ENCODE measurements at regions not wholly inside any gene's neighbourhood (a gene's known extent, or its start where the extent isn't known, plus 50 kb on each side); places are given as distances from the start of the nearest gene placed in this dataset.

DNA sequence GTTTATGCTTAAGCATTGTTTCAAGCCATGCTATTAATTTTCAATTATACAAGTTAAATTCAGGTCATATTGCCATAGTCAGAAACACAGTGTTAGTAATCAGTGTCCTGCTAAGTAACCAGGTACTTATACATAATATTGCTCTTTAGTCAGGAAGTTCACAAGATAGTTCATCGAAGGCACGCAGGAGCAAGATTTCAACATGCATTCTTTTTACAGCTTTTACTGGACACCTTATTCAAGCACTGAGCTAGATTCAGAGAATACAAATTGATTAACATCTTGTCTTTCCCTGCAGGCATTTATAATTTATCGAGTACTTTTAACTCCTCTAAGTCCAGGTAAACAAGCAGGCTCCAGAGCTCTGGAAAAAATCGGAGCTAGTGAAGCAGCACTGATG, 202.3 kb upstream of the BRINP3 start:
- Histone ChIP-seq H3K4me1 (ENCODE audit: insufficient read depth, low read length) (no peaks in the 10 kb centered on the region), H3K9ac (ENCODE audit: insufficient read depth, low read depth, low read length) (no peak overlapping the region), H2AFZ (ENCODE audit: low read length) (no peak overlapping the region), H3K4me2 (ENCODE audit: low read depth, low read length) (no peak overlapping the region), H3K9me3 (ENCODE audit: low read length) (no peaks in the 10 kb centered on the region), H4K20me1 (ENCODE audit: insufficient read depth, low read length) (no peaks in the 10 kb centered on the region), H3K27ac (ENCODE audit: extremely low read length, insufficient read depth, low read length) (no peak overlapping the region), H3K79me2 (ENCODE audit: insufficient read depth, low read length) (no peaks in the 10 kb centered on the region), H3K4me3 (replicated peaks in 1 of 3; ENCODE audit: insufficient read depth in 1 of 3, low read depth in 2 of 3, low read length in 3 of 3) (no peak overlapping the region), H3K27me3 (ENCODE audit: control insufficient read depth in 1 of 2, insufficient read depth in 2 of 2, low read length in 2 of 2) (no peaks in the 10 kb centered on the region), H3K36me3 (replicated peaks in 1 of 2; ENCODE audit: control insufficient read depth in 1 of 2, insufficient read depth in 2 of 2, low read length in 2 of 2) (no peaks in the 10 kb centered on the region)
- CTCF ChIA-PET (ENCODE audit: low intra/inter-chr PET ratio, low total read pairs): no interaction called here
- FAIRE-seq (no peak), DNase-seq (ENCODE audit: low spot score) (no peak), ATAC-seq (no peak)
- WGBS (ENCODE audit: low lambda C conversion rate): 3% methylated on average over 4 of the region's 4 CpGs
- POLR2A ChIA-PET: no interaction called here
- intact Hi-C loops (cut with micrococcal nuclease; ENCODE audit: unreplicated experiment): no loop called here
- BruUV-seq (replicated peaks): no TSS peak
- in situ Hi-C loops (cut with HindIII; ENCODE audit: extremely low pct_ligation_motif_present, low pct_unique_long_range_greater_than_20kb): no loop called here
- TF ChIP-seq NFE2L1 (CRISPR knock-in tag; IDR thresholded peaks at IDR 0.05; ENCODE audit: borderline replicate concordance) (no peak), PRDM10 (CRISPR knock-in tag; IDR thresholded peaks at IDR 0.05; ENCODE audit: low read depth) (no peak), ZNF619 (CRISPR knock-in tag; IDR thresholded peaks at IDR 0.05) (no peak), ZBTB40 (IDR thresholded peaks at IDR 0.05) (no peak), ZBTB40 (CRISPR knock-in tag; IDR thresholded peaks at IDR 0.05) (no peak), SP140L (CRISPR knock-in tag; IDR thresholded peaks at IDR 0.05; ENCODE audit: borderline replicate concordance) (no peak), ZNF207 (IDR thresholded peaks at IDR 0.05; ENCODE audit: borderline replicate concordance) (no peak), POGZ (CRISPR knock-in tag; IDR thresholded peaks at IDR 0.05) (no peak), PLRG1 (conservative IDR thresholded peaks at IDR 0.05) (no peak)
- TF ChIP-seq, protein P1, sequence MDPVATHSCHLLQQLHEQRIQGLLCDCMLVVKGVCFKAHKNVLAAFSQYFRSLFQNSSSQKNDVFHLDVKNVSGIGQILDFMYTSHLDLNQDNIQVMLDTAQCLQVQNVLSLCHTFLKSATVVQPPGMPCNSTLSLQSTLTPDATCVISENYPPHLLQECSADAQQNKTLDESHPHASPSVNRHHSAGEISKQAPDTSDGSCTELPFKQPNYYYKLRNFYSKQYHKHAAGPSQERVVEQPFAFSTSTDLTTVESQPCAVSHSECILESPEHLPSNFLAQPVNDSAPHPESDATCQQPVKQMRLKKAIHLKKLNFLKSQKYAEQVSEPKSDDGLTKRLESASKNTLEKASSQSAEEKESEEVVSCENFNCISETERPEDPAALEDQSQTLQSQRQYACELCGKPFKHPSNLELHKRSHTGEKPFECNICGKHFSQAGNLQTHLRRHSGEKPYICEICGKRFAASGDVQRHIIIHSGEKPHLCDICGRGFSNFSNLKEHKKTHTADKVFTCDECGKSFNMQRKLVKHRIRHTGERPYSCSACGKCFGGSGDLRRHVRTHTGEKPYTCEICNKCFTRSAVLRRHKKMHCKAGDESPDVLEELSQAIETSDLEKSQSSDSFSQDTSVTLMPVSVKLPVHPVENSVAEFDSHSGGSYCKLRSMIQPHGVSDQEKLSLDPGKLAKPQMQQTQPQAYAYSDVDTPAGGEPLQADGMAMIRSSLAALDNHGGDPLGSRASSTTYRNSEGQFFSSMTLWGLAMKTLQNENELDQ (CRISPR knock-in tag; IDR thresholded peaks at IDR 0.05; ENCODE audit: borderline replicate concordance): no peak
- TF ChIP-seq, protein P2, sequence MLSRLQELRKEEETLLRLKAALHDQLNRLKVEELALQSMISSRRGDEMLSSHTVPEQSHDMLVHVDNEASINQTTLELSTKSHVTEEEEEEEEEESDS (CRISPR knock-in tag; IDR thresholded peaks at IDR 0.05; ENCODE audit: borderline replicate concordance): no peak

All from HepG2 (cell line).